ENCODE measurements at regions not wholly inside any gene's neighbourhood (a gene's known extent, or its start where the extent isn't known, plus 50 kb on each side); places are given as distances from the start of the nearest gene placed in this dataset.
"Not testable (repeated sequence)": the region's sequence is repeated elsewhere in the genome, so short reads cannot be mapped to it uniquely, and the experiment has no call there.

GRCh38 chr2:87311896-87312441 is 290.3 kb upstream of the PLGLB1 start:
- DNase-seq (ENCODE audit: low read depth in 1 of 2, low spot score in 1 of 2) = not testable (repeated sequence)

DNA sequence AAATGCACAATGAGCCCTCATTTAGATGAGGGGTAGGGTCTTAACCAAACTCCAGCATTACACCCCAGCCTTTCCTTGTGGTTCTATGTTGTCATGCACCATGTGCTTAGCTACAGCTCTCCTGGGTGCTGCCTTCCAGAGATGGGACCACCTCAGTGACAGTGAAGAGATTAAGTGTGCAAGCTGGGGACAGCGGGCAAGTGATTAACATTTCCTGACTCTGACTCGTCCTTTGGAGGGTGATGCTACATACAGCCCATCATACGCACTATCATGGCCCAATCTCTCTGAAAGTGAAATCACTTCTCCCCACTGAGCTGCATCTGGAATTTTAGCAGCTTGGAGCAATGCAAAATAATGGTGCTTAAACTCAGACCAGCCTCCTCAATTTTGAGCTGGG is 293.0 kb upstream of the PLGLB1 start:
- not testable (repeated sequence) for DNase-seq (ENCODE audit: low read depth in 1 of 2, low spot score in 1 of 2)

DNA sequence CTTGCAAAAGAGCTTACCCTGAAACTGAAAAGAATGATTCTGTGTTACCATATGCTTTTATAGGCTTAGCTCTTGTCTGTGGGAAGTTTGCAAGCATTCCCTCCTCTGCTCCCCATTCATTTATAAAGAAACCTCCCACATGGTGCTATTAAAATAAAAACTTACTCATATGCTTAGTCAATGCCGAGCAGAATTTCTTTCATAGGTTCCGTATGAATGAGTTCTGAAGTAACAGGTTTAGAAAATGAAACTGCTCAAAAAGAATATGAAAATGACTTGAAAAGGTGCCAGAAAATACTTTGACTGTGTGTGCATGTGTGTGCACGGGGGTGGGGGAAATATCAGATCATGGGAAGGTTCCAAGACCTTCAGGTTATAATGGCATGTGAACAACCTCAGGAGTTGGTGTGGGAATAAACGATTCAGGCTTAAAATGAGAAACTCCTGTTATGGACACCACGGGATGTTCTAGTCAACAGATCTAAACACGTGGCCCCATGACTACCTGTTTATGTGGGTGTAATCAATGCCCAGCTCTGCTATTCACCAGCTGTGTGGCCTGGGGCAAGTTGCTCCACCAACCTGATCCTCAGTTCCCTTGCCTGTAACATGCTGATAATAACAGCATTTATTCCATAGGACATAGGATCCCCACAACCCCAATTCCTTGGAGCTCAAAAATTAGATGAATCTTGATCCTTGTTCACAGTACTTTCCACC is 293.7 kb upstream of the PLGLB1 start:
- not testable (repeated sequence) for DNase-seq (ENCODE audit: low read depth in 1 of 2, low spot score in 1 of 2)

- not testable (repeated sequence) for DNase-seq (ENCODE audit: low read depth in 1 of 2, low spot score in 1 of 2)
Observed at GRCh38 chr2:87317193-87317592, 295.5 kb upstream of the PLGLB1 start.

DNA sequence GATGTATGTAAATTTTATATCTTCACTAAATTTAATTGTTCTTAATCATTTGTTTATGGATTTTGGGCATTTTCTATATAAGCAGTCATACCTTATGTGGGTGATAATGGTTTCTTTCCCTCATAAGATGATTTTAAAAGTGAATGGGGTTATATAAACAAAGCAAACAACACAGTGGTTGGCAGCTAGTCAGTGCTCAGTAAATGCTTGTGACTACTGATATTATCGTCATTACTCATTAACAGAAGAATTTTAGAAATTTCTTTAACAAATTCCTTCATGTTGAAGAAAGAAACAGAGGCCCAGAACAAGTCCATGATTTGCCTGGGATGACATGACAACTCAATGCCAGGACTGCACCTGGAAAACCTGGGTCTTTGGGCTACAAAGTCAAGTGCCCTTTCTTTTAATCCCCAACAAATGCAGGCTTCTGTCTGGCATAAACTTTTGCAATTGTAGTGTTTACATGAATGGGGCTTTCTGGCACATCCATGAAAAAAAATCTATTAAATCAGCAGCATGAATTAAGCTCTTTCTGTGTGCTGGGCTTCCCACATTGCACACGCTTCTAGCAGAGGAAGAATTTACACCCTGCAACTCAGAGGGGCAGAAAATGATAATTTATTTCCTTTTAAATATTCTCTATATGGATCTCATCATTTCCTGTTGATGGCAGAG is 297.3 kb upstream of the PLGLB1 start:
- DNase-seq (ENCODE audit: low read depth in 1 of 2, low spot score in 1 of 2) = not testable (repeated sequence)

GRCh38 chr2:87319705-87320104 is 298.1 kb upstream of the PLGLB1 start:
- DNase-seq (ENCODE audit: low read depth in 1 of 2, low spot score in 1 of 2) = not testable (repeated sequence)

DNA sequence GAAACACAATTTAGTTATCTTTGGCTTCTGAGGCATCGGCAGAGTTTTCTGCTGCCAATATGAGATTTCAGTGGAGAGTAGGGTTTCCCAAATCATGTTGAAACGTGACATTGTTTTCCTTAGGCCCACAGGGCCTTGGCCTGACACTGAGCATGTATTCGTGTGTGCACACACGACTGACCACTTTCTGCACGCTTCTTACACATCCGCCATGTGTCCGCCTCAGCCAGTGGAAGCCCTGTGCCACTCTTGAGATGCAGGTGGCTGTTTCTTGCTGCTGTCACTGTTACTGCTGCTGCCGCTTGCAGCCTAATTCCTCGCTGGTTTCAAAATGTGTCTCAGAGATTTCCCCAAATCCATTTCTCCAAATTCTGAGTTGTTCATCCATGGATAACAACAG is 299.6 kb upstream of the PLGLB1 start:
- not testable (repeated sequence) for DNase-seq (ENCODE audit: low read depth in 1 of 2, low spot score in 1 of 2)

GRCh38 chr2:87324335-87325041 is 302.8 kb upstream of the PLGLB1 start:
- DNase-seq (ENCODE audit: low read depth in 1 of 2, low spot score in 1 of 2) = not testable (repeated sequence)

- DNase-seq (ENCODE audit: low read depth in 1 of 2, low spot score in 1 of 2) = not testable (repeated sequence)
Observed at GRCh38 chr2:87325042-87325910, 303.6 kb upstream of the PLGLB1 start.

DNA sequence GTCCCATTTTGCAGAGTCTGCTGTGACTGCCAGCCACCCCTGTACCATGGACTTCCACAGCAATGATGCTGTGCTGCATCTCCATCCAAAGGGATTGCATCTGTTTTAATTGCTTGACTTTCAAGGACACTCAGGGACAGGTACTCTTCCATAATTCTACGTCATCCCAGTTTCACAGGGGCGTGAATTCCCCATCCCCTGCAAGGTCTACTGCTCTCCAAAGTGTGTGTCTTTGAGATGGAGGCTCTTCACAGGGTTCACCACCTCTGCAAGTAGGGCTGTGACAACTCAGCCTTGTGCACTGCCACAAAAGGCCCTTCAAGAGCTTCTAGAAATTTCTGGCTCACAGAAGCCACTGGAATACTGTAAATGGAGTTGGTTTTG is 304.3 kb upstream of the PLGLB1 start:
- not testable (repeated sequence) for DNase-seq (ENCODE audit: low read depth in 1 of 2, low spot score in 1 of 2)

DNA sequence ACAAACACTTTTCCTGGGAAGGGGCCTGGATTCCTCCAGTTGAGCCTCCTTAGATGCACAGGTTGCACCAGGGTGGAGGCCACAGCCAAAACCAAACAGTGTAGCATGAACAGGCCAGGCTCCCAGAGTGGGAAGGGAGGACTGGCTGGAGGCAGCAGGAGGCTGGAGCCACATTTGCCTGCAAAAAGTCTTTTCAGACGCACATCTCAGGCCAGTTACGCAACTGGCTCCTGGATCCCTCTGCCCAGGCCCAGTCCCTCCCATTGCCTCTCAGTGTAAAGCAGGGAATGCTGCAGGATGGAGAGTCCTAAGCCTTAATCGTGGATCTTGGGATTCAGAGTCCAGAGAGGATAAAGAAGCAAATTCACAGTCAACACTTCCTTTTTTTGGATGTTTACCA is 305.1 kb upstream of the PLGLB1 start:
- not testable (repeated sequence) for DNase-seq (ENCODE audit: low read depth in 1 of 2, low spot score in 1 of 2)

- DNase-seq (ENCODE audit: low read depth in 1 of 2, low spot score in 1 of 2) = not testable (repeated sequence)
Observed at GRCh38 chr2:87327648-87328371, 306.2 kb upstream of the PLGLB1 start.

DNA sequence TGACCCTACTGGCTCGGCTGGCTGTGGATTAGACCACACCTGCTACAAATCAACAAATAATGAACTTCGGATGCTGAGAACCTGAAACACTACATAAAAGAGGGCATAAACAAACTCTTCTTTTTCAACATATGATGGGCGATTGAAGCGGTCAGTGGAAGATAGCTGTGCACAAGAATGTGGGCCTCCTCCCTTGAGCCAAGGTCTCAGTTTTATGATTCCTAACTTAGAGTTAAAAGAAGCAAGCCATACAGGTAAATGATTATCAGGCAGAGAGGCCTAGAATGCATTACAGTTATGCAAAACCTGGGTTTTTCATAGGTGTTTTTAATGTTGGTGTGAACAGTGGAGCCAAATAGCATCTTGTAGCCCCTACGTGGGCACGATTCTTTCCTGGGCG is 307.9 kb upstream of the PLGLB1 start:
- DNase-seq (ENCODE audit: low read depth in 1 of 2, low spot score in 1 of 2) = not testable (repeated sequence)

DNA sequence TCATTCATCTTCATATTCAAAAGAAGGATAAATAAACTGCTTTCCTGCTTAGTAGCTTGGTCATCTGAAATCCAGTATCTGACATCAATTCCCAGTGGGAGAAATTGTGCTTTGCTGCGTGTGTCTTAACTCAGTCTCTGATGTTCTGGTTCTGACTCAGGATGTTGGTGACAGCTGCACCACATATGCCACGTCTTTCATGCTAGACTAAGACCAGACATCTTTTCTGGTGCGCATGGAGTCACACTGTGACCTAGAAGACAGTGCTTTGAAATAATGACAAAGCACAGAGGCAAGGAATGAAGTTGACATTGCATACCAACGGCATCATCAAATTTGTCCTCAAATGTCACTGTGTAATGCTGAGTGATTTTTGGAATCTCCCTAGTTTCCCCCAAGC is 308.8 kb upstream of the PLGLB1 start:
- not testable (repeated sequence) for DNase-seq (ENCODE audit: low read depth in 1 of 2, low spot score in 1 of 2)

DNA sequence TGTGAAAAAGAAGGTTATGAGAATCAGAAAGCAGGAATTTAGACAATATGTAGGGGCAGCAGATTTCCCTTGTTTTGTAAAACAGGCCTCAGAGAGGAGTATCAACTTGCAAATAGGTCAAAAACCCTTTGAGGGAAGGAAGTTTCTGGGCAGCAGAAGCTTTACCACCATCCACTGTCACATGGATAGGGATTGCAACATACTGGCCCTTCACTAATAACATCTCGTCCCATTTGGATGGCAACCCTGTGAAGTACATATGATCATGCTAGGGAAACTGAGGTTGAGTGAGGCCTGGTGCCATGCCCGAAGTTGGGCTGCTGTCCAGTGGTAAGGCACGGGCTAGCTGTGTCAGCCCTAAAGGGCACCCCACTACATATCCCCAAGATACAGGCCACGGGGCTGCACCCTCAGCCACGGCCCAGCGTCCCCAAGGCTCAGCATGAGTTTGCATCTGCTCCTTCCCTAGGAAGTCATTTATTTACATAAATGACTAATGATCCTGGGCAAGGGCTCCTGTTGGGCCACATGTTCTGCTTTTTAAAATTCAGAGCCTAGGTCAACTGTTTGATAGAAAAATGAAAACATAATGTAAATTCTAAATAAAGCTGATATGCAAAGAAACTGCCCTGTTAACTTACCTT is 310.4 kb upstream of the PLGLB1 start:
- not testable (repeated sequence) for DNase-seq (ENCODE audit: low read depth in 1 of 2, low spot score in 1 of 2)

- not testable (repeated sequence) for DNase-seq (ENCODE audit: low read depth in 1 of 2, low spot score in 1 of 2)
Observed at GRCh38 chr2:87334888-87335287, 313.2 kb upstream of the PLGLB1 start.

GRCh38 chr2:87338998-87339397 is 317.4 kb upstream of the PLGLB1 start:
- not testable (repeated sequence) for DNase-seq (ENCODE audit: low read depth in 1 of 2, low spot score in 1 of 2)

GRCh38 chr2:87341601-87342014 is 320.0 kb upstream of the PLGLB1 start:
- peak; percentile 38 to 50 for DNase-seq (ENCODE audit: low read depth in 1 of 2, low spot score in 1 of 2)

DNA sequence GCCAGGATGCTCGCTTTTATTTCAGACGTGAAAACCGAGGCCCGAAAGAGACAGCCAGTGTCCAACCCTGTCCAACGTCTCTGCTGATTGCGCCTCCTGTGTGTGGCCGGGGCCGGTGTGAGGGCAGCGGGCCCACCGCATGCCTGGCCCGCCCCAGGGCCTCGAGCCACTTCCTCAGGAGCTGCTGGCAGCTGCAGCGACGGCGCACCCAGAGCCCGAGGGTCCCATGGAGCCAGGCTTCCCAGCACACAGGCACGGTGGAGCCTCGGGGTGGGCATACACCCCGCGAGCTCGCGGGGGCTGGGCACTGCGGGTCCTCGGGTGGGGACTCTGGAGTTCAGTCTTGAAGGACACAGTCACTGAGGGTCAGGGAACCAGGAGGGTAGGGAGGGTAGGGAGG is 320.5 kb upstream of the PLGLB1 start:
- not testable (repeated sequence) for DNase-seq (ENCODE audit: low read depth in 1 of 2, low spot score in 1 of 2)

Data from stimulated activated CD4-positive, alpha-beta T cell treated with anti-CD3 and anti-CD28 coated beads, Interleukin-15, amount 100 ng/mL, for 1 hour (primary cell).